Activated naive CD8-positive, alpha-beta T cell (primary cell): ENCODE measurements at regions not wholly inside any gene's neighbourhood (a gene's known extent, or its start where the extent isn't known, plus 50 kb on each side); places are given as distances from the start of the nearest gene placed in this dataset.

Source experiments
- H3K27ac Mint-ChIP-seq: one replicate; pipeline ENCODE4 v1.8.0; 2021; ENCODE audit warnings: mixed read lengths
- H3K27me3 Mint-ChIP-seq: one replicate; pipeline ENCODE4 v1.8.0; 2021; ENCODE audit warnings: mixed read lengths
- H3K36me3 Mint-ChIP-seq: one replicate; pipeline ENCODE4 v1.8.0; 2021; ENCODE audit warnings: mixed read lengths
- H3K4me1 Mint-ChIP-seq: one replicate; pipeline ENCODE4 v1.8.0; 2021; ENCODE audit warnings: low read depth, mixed read lengths
- H3K4me3 Mint-ChIP-seq: one replicate; pipeline ENCODE4 v1.8.0; 2021; ENCODE audit warnings: mild to moderate bottlenecking, mixed read lengths
- H3K9me3 Mint-ChIP-seq: one replicate; pipeline ENCODE4 v1.8.0; 2021; ENCODE audit warnings: low read depth, mixed read lengths

GRCh38 chr6:44053760-44054556 lies 73.3 kb downstream of the MRPL14 start:
- Mint-ChIP-seq H3K27me3 (peaks cover 5% of the 10 kb centered on the region), H3K27ac (no peak overlapping the region), H3K9me3 (no peaks in the 10 kb centered on the region), H3K36me3 (no peaks in the 10 kb centered on the region), H3K4me1 (peaks cover 2% of the 10 kb centered on the region), H3K4me3 (no peak overlapping the region)

- Mint-ChIP-seq H3K27me3 (peaks cover 3% of the 10 kb centered on the region), H3K4me1 (no peaks in the 10 kb centered on the region), H3K27ac (no peak overlapping the region), H3K36me3 (no peaks in the 10 kb centered on the region), H3K4me3 (no peak overlapping the region), H3K9me3 (no peaks in the 10 kb centered on the region)
These were observed 74.0 kb downstream of the MRPL14 start for GRCh38 chr6:44053106-44053756.

GRCh38 chr6:44052419-44053023 lies 74.7 kb downstream of the MRPL14 start:
- no peaks in the 10 kb centered on the region for H3K9me3 Mint-ChIP-seq
- no peaks in the 10 kb centered on the region for H3K36me3 Mint-ChIP-seq
- H3K4me3 Mint-ChIP-seq = no peak overlapping the region
- H3K4me1 Mint-ChIP-seq = no peaks in the 10 kb centered on the region
- H3K27me3 Mint-ChIP-seq = peaks cover 3% of the 10 kb centered on the region
- no peak overlapping the region for H3K27ac Mint-ChIP-seq

- Mint-ChIP-seq H3K4me1 (no peaks in the 10 kb centered on the region), H3K36me3 (no peaks in the 10 kb centered on the region), H3K9me3 (no peaks in the 10 kb centered on the region), H3K27me3 (peaks cover 3% of the 10 kb centered on the region), H3K27ac (no peak overlapping the region), H3K4me3 (no peak overlapping the region)
These were observed 75.7 kb downstream of the MRPL14 start for GRCh38 chr6:44051515-44051914.

- H3K9me3 Mint-ChIP-seq = no peaks in the 10 kb centered on the region
- H3K4me3 Mint-ChIP-seq = no peak overlapping the region
- H3K36me3 Mint-ChIP-seq = no peaks in the 10 kb centered on the region
- H3K27ac Mint-ChIP-seq = no peak overlapping the region
- H3K27me3 Mint-ChIP-seq = peaks cover 3% of the 10 kb centered on the region
- no peaks in the 10 kb centered on the region for H3K4me1 Mint-ChIP-seq
These were observed 76.3 kb downstream of the MRPL14 start for GRCh38 chr6:44050872-44051505.

- Mint-ChIP-seq H3K4me1 (no peaks in the 10 kb centered on the region), H3K9me3 (no peaks in the 10 kb centered on the region), H3K36me3 (no peaks in the 10 kb centered on the region), H3K27me3 (peaks cover 3% of the 10 kb centered on the region), H3K4me3 (no peak overlapping the region), H3K27ac (no peak overlapping the region)
These were observed 77.0 kb downstream of the MRPL14 start for GRCh38 chr6:44049989-44050871.

- Mint-ChIP-seq H3K4me1 (no peaks in the 10 kb centered on the region), H3K36me3 (no peaks in the 10 kb centered on the region), H3K4me3 (no peak overlapping the region), H3K27me3 (peaks cover 3% of the 10 kb centered on the region), H3K27ac (no peak overlapping the region), H3K9me3 (no peaks in the 10 kb centered on the region)
These were observed 77.9 kb downstream of the MRPL14 start for GRCh38 chr6:44049163-44049988.

- no peaks in the 10 kb centered on the region for H3K9me3 Mint-ChIP-seq
- H3K27ac Mint-ChIP-seq = no peak overlapping the region
- H3K4me3 Mint-ChIP-seq = no peak overlapping the region
- H3K36me3 Mint-ChIP-seq = no peaks in the 10 kb centered on the region
- H3K27me3 Mint-ChIP-seq = peaks cover 3% of the 10 kb centered on the region
- H3K4me1 Mint-ChIP-seq = no peaks in the 10 kb centered on the region
These were observed 79.0 kb downstream of the MRPL14 start for GRCh38 chr6:44048277-44048676.

- Mint-ChIP-seq H3K36me3 (no peaks in the 10 kb centered on the region), H3K4me3 (no peak overlapping the region), H3K9me3 (no peaks in the 10 kb centered on the region)
These were observed 79.5 kb downstream of the MRPL14 start for GRCh38 chr6:44047801-44048200.

GRCh38 chr6:44047179-44047546 lies 80.1 kb downstream of the MRPL14 start:
- Mint-ChIP-seq H3K27me3 (peaks cover 3% of the 10 kb centered on the region), H3K4me3 (no peak overlapping the region), H3K9me3 (no peaks in the 10 kb centered on the region), H3K27ac (no peak overlapping the region), H3K4me1 (no peaks in the 10 kb centered on the region), H3K36me3 (no peaks in the 10 kb centered on the region)

More at GRCh38 chr6:44047801-44048200, 79.5 kb downstream of the MRPL14 start:
- peaks cover 3% of the 10 kb centered on the region for H3K27me3 Mint-ChIP-seq
- no peak overlapping the region for H3K27ac Mint-ChIP-seq
- no peaks in the 10 kb centered on the region for H3K4me1 Mint-ChIP-seq

GRCh38 chr6:44046516-44047178 lies 80.6 kb downstream of the MRPL14 start:
- no peaks in the 10 kb centered on the region for H3K36me3 Mint-ChIP-seq
- no peaks in the 10 kb centered on the region for H3K9me3 Mint-ChIP-seq
- H3K4me3 Mint-ChIP-seq = no peak overlapping the region
- H3K27me3 Mint-ChIP-seq = peaks cover 3% of the 10 kb centered on the region
- peaks cover 3% of the 10 kb centered on the region for H3K4me1 Mint-ChIP-seq
- no peak overlapping the region for H3K27ac Mint-ChIP-seq

GRCh38 chr6:44045672-44046015 lies 81.6 kb downstream of the MRPL14 start:
- H3K4me3 Mint-ChIP-seq = no peak overlapping the region
- no peak overlapping the region for H3K27ac Mint-ChIP-seq
- peaks cover 3% of the 10 kb centered on the region for H3K27me3 Mint-ChIP-seq
- H3K4me1 Mint-ChIP-seq = peaks cover 4% of the 10 kb centered on the region
- H3K36me3 Mint-ChIP-seq = no peaks in the 10 kb centered on the region
- no peaks in the 10 kb centered on the region for H3K9me3 Mint-ChIP-seq

- Mint-ChIP-seq H3K36me3 (no peaks in the 10 kb centered on the region), H3K27me3 (peaks cover 3% of the 10 kb centered on the region), H3K9me3 (no peaks in the 10 kb centered on the region), H3K4me3 (no peak overlapping the region), H3K4me1 (peaks cover 4% of the 10 kb centered on the region), H3K27ac (no peak overlapping the region)
These were observed 82.1 kb downstream of the MRPL14 start for GRCh38 chr6:44044940-44045671.
